ENCODE measurements at regions not wholly inside any gene's neighbourhood (a gene's known extent, or its start where the extent isn't known, plus 50 kb on each side); places are given as distances from the start of the nearest gene placed in this dataset.

DNA sequence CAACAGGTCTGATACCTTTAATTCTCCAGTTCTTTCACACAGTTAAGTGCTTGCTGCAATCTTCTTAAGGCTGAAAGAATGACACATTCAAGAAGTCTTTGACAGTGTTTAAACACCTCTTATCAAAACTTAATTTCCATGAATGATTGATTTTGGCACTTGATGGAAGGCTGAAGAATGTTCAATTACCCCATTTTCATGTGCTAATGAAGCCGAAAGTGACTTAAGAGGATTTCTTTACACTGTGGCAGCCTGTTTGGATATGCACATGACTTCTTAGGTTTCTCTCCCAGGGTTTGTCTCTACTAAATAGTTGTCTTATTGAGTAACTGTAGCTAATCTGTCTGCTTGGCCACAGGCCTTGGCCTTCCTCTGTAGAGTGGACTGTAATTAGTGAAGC lies 81.1 kb upstream of the PRDM1 start:
- no peak for DNase-seq
- H3K27ac ChIP-seq (ENCODE audit: low read length) = no peak overlapping the region
- H3K9me3 ChIP-seq (ENCODE audit: control insufficient read depth, insufficient read depth, low read length) = no peaks in the 10 kb centered on the region
- H3K4me1 ChIP-seq (ENCODE audit: control insufficient read depth, insufficient read depth, low read length) = no peaks in the 10 kb centered on the region
- 95% methylated on average over 1 of the region's 1 CpG for whole genome bisulfite sequencing (ENCODE audit: insufficient coverage)
- H3K27me3 ChIP-seq (ENCODE audit: control insufficient read depth, insufficient read depth, low read length) = peaks cover 7% of the 10 kb centered on the region
- H3K4me3 ChIP-seq (ENCODE audit: low read length) = no peak overlapping the region
- no peaks in the 10 kb centered on the region for H3K4me1 Mint-ChIP-seq
- H3K27ac Mint-ChIP-seq = no peak overlapping the region
- TF ChIP-seq, protein P1, sequence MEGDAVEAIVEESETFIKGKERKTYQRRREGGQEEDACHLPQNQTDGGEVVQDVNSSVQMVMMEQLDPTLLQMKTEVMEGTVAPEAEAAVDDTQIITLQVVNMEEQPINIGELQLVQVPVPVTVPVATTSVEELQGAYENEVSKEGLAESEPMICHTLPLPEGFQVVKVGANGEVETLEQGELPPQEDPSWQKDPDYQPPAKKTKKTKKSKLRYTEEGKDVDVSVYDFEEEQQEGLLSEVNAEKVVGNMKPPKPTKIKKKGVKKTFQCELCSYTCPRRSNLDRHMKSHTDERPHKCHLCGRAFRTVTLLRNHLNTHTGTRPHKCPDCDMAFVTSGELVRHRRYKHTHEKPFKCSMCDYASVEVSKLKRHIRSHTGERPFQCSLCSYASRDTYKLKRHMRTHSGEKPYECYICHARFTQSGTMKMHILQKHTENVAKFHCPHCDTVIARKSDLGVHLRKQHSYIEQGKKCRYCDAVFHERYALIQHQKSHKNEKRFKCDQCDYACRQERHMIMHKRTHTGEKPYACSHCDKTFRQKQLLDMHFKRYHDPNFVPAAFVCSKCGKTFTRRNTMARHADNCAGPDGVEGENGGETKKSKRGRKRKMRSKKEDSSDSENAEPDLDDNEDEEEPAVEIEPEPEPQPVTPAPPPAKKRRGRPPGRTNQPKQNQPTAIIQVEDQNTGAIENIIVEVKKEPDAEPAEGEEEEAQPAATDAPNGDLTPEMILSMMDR (IDR thresholded peaks at IDR 0.05) = no peak
- H3K4me3 Mint-ChIP-seq = no peak overlapping the region
- intact Hi-C loops (cut with micrococcal nuclease) = no loop called here
- no peak for ATAC-seq
- no peaks in the 10 kb centered on the region for H3K36me3 ChIP-seq (ENCODE audit: control insufficient read depth, insufficient read depth, low read length)
- H3K27me3 Mint-ChIP-seq (ENCODE audit: low read depth in 2 of 2) = peaks cover 40 to 45% of the 10 kb centered on the region in 2 donors
- no peaks in the 10 kb centered on the region for H3K9me3 Mint-ChIP-seq
- no peaks in the 10 kb centered on the region for H3K36me3 Mint-ChIP-seq

DNA sequence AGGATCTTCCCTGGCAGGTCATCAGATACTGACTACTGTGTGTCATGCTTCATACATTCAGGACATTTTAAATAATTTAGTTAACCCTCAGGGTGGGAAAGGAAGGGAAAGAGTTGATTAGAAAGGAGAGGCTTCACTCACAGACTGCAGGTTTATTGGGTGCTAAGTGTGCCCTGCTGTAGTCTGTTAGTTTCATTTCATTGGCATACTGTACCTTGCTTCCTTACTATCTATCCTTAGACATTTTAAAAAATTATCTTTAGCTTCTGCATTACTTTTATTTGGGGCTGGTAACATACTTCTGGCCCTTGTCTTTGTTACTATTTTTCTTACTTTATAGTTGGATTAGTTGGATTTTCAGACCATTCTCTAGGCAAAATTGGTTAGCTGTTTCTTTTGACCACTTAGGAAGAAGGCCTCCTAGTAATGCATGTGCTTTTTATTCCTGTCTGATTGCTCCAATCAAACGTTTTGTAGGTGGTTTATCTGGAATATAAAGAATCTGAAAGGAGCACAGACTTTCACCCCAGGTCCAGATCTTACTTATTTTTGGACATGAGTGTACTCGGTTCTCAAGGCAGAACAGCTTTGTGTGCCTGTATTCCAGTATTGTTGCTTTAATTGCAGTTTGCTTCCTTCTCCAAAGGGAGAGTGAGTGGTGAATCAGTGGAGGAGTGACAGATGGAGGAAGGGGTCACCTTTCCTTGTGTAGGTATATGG lies 82.7 kb upstream of the PRDM1 start:
- Mint-ChIP-seq H3K4me3 (no peak overlapping the region), H3K27me3 (ENCODE audit: low read depth in 2 of 2) (peaks cover 43 to 48% of the 10 kb centered on the region in 2 donors)
- TF ChIP-seq, protein P1 (IDR thresholded peaks at IDR 0.05) = no peak

DNA sequence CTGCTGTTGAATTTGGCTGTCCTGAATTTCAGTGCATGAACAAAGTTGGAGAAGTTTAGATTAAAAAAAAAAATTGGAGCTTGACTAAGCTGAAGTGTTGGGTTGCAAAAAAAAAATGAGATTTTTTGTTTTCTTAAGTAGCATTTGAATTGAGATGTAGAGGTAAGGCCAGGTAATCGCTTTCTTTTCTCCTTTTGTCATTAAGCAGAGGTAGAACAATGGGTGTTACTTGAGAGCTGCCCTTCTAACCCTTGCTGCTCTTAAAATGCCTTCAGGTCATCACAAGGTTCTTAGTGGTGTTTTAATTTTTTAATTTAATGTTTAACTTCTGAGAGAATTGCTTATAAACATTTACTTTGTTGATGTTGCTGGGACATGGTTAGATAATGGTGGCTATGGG lies 84.1 kb upstream of the PRDM1 start:
- intact Hi-C loops (cut with micrococcal nuclease) = no loop called here
- DNase-seq (no peak), ATAC-seq (no peak)
- Histone ChIP-seq H3K27me3 (ENCODE audit: control insufficient read depth, insufficient read depth, low read length) (peaks cover 23% of the 10 kb centered on the region), H3K4me1 (ENCODE audit: control insufficient read depth, insufficient read depth, low read length) (no peaks in the 10 kb centered on the region), H3K4me3 (ENCODE audit: low read length) (no peak overlapping the region), H3K27ac (ENCODE audit: low read length) (no peak overlapping the region), H3K9me3 (ENCODE audit: control insufficient read depth, insufficient read depth, low read length) (no peaks in the 10 kb centered on the region), H3K36me3 (ENCODE audit: control insufficient read depth, insufficient read depth, low read length) (no peaks in the 10 kb centered on the region)
- H3K36me3 Mint-ChIP-seq = no peaks in the 10 kb centered on the region
- H3K27me3 Mint-ChIP-seq (ENCODE audit: low read depth in 2 of 2) = peaks cover 54 to 57% of the 10 kb centered on the region in 2 donors
- no peak overlapping the region for H3K27ac Mint-ChIP-seq
- TF ChIP-seq, protein P1 (IDR thresholded peaks at IDR 0.05) = no peak
- H3K9me3 Mint-ChIP-seq = no peaks in the 10 kb centered on the region
- 100% methylated on average over 1 of the region's 1 CpG for WGBS (ENCODE audit: insufficient coverage)
- no peaks in the 10 kb centered on the region for H3K4me1 Mint-ChIP-seq
- no peak overlapping the region for H3K4me3 Mint-ChIP-seq

More for the DNA sequence above, 82.7 kb upstream of the PRDM1 start:
- intact Hi-C loops (cut with micrococcal nuclease) = no loop called here
- ATAC-seq = no peak
- Mint-ChIP-seq H3K9me3 (no peaks in the 10 kb centered on the region), H3K4me1 (no peaks in the 10 kb centered on the region), H3K27ac (no peak overlapping the region), H3K36me3 (no peaks in the 10 kb centered on the region)
- no peak overlapping the region for H3K4me3 ChIP-seq (ENCODE audit: low read length)
- 77% methylated on average over 2 of the region's 2 CpGs for WGBS (ENCODE audit: insufficient coverage)
- H3K36me3 ChIP-seq (ENCODE audit: control insufficient read depth, insufficient read depth, low read length) = no peaks in the 10 kb centered on the region
- no peak for DNase-seq
- peaks cover 12% of the 10 kb centered on the region for H3K27me3 ChIP-seq (ENCODE audit: control insufficient read depth, insufficient read depth, low read length)
- H3K4me1 ChIP-seq (ENCODE audit: control insufficient read depth, insufficient read depth, low read length) = no peaks in the 10 kb centered on the region
- H3K27ac ChIP-seq (ENCODE audit: low read length) = no peak overlapping the region
- H3K9me3 ChIP-seq (ENCODE audit: control insufficient read depth, insufficient read depth, low read length) = no peaks in the 10 kb centered on the region

DNA sequence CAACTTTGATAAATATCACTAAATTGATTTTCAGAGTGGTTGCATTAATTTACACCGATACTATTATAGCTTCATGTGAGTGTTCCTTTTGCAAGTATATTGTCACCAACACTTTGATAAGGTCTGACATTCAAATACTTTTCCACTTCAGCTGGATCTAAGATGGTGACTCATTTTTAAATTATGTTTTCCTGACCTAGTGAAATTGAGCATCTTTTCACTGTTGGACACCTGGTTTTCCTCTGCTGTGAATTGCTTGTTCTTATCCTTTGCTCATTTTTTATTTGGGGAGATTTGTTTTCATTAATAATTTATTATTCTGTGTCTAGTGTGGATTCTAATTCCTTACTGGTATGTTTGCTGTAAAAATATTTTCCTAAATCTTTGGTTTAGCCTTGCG lies 85.2 kb upstream of the PRDM1 start:
- Mint-ChIP-seq H3K36me3 (no peaks in the 10 kb centered on the region), H3K4me1 (no peaks in the 10 kb centered on the region), H3K4me3 (no peak overlapping the region), H3K27me3 (ENCODE audit: low read depth in 2 of 2) (peaks cover 57 to 65% of the 10 kb centered on the region in 2 donors), H3K27ac (no peak overlapping the region), H3K9me3 (no peaks in the 10 kb centered on the region)
- DNase-seq (no peak), ATAC-seq (no peak)
- Histone ChIP-seq H3K27me3 (ENCODE audit: control insufficient read depth, insufficient read depth, low read length) (peaks cover 30% of the 10 kb centered on the region), H3K27ac (ENCODE audit: low read length) (no peak overlapping the region), H3K4me3 (ENCODE audit: low read length) (no peak overlapping the region), H3K4me1 (ENCODE audit: control insufficient read depth, insufficient read depth, low read length) (no peaks in the 10 kb centered on the region), H3K36me3 (ENCODE audit: control insufficient read depth, insufficient read depth, low read length) (no peaks in the 10 kb centered on the region), H3K9me3 (ENCODE audit: control insufficient read depth, insufficient read depth, low read length) (no peaks in the 10 kb centered on the region)
- 100% methylated on average over 1 of the region's 2 CpGs for WGBS (ENCODE audit: insufficient coverage)
- intact Hi-C loops (cut with micrococcal nuclease) = no loop called here
- TF ChIP-seq, protein P1 (IDR thresholded peaks at IDR 0.05) = no peak

Measured in natural killer cell (primary cell).